ENCODE measurements at regions not wholly inside any gene's neighbourhood (a gene's known extent, or its start where the extent isn't known, plus 50 kb on each side); places are given as distances from the start of the nearest gene placed in this dataset.
A peak's percentile ranks its signal among the peaks of the same experiment; 100 is the strongest.
"Not testable (repeated sequence)": the region's sequence is repeated elsewhere in the genome, so short reads cannot be mapped to it uniquely, and the experiment has no call there.

GRCh38 chr1:143905214-143906179 lies 66.3 kb downstream of the FAM72C start:
- not testable (repeated sequence) for H2BK12ac ChIP-seq (ENCODE audit: low read length); H3K4me3 ChIP-seq (ENCODE audit: low read depth, low read length); H3K36me3 ChIP-seq (ENCODE audit: control insufficient read depth in 1 of 2, insufficient read depth in 2 of 2, low read length in 2 of 2); H3K23ac ChIP-seq (ENCODE audit: low read length); H4K8ac ChIP-seq (ENCODE audit: low read depth, low read length); H3K18ac ChIP-seq (ENCODE audit: low read length); H3K4ac ChIP-seq (ENCODE audit: low read depth, low read length); H4K91ac ChIP-seq (ENCODE audit: low read depth, low read length); H3K79me2 ChIP-seq (ENCODE audit: control insufficient read depth, insufficient read depth, low read length, poor library complexity); H3K4me1 ChIP-seq (ENCODE audit: control insufficient read depth in 1 of 2, insufficient read depth in 2 of 2, low read length in 2 of 2); H3K27ac ChIP-seq (ENCODE audit: low read depth, low read length); H3K9me3 ChIP-seq (ENCODE audit: insufficient read depth, low read depth, low read length); H4K12ac ChIP-seq (ENCODE audit: low read depth, low read length); H3K79me1 ChIP-seq (ENCODE audit: low read length); H2AK5ac ChIP-seq (ENCODE audit: low read length); H3K4me2 ChIP-seq (ENCODE audit: low read length); H2BK5ac ChIP-seq (ENCODE audit: low read depth, low read length, poor library complexity); H3K27me3 ChIP-seq (ENCODE audit: insufficient read depth, low read length); H2AFZ ChIP-seq (ENCODE audit: insufficient read depth, low read length, poor library complexity); H3K14ac ChIP-seq (ENCODE audit: low read length); H2BK120ac ChIP-seq (ENCODE audit: insufficient read depth, low read length, poor library complexity); H3K9ac ChIP-seq (ENCODE audit: low read length)
- peak in 1 of 2 donors; percentile 4 for DNase-seq
- WGBS (ENCODE audit: extremely low coverage, insufficient coverage, insufficient read length) = no CpG with 5 or more reads among the region's 62 CpGs

- H4K12ac ChIP-seq (ENCODE audit: low read depth, low read length); H2AK5ac ChIP-seq (ENCODE audit: low read length); H3K27ac ChIP-seq (ENCODE audit: low read depth, low read length); H2BK12ac ChIP-seq (ENCODE audit: low read length); H3K9ac ChIP-seq (ENCODE audit: low read length); H3K9me3 ChIP-seq (ENCODE audit: insufficient read depth, low read depth, low read length); H3K14ac ChIP-seq (ENCODE audit: low read length); H3K4me2 ChIP-seq (ENCODE audit: low read length); H4K8ac ChIP-seq (ENCODE audit: low read depth, low read length); H3K36me3 ChIP-seq (ENCODE audit: control insufficient read depth in 1 of 2, insufficient read depth in 2 of 2, low read length in 2 of 2); H2BK5ac ChIP-seq (ENCODE audit: low read depth, low read length, poor library complexity); H3K4ac ChIP-seq (ENCODE audit: low read depth, low read length); H2BK120ac ChIP-seq (ENCODE audit: insufficient read depth, low read length, poor library complexity); H3K23ac ChIP-seq (ENCODE audit: low read length); H4K91ac ChIP-seq (ENCODE audit: low read depth, low read length); H3K79me2 ChIP-seq (ENCODE audit: control insufficient read depth, insufficient read depth, low read length, poor library complexity); H2AFZ ChIP-seq (ENCODE audit: insufficient read depth, low read length, poor library complexity); H3K79me1 ChIP-seq (ENCODE audit: low read length); H3K27me3 ChIP-seq (ENCODE audit: insufficient read depth, low read length); H3K18ac ChIP-seq (ENCODE audit: low read length); H3K4me1 ChIP-seq (ENCODE audit: control insufficient read depth in 1 of 2, insufficient read depth in 2 of 2, low read length in 2 of 2); H3K4me3 ChIP-seq (ENCODE audit: low read depth, low read length); DNase-seq: not testable (repeated sequence)
- no CpG with 5 or more reads among the region's 12 CpGs for WGBS (ENCODE audit: extremely low coverage, insufficient coverage, insufficient read length)
Observed at GRCh38 chr1:143904622-143904979, 67.2 kb downstream of the FAM72C start.

GRCh38 chr1:143903899-143904621 lies 67.7 kb downstream of the FAM72C start:
- H2AK5ac ChIP-seq (ENCODE audit: low read length); H4K12ac ChIP-seq (ENCODE audit: low read depth, low read length); H3K4ac ChIP-seq (ENCODE audit: low read depth, low read length); H2BK120ac ChIP-seq (ENCODE audit: insufficient read depth, low read length, poor library complexity); H3K36me3 ChIP-seq (ENCODE audit: control insufficient read depth in 1 of 2, insufficient read depth in 2 of 2, low read length in 2 of 2); H3K18ac ChIP-seq (ENCODE audit: low read length); H3K9ac ChIP-seq (ENCODE audit: low read length); H3K79me2 ChIP-seq (ENCODE audit: control insufficient read depth, insufficient read depth, low read length, poor library complexity); H3K27me3 ChIP-seq (ENCODE audit: insufficient read depth, low read length); H3K4me2 ChIP-seq (ENCODE audit: low read length); H3K79me1 ChIP-seq (ENCODE audit: low read length); H3K23ac ChIP-seq (ENCODE audit: low read length); H2BK12ac ChIP-seq (ENCODE audit: low read length); H3K14ac ChIP-seq (ENCODE audit: low read length); H3K4me1 ChIP-seq (ENCODE audit: control insufficient read depth in 1 of 2, insufficient read depth in 2 of 2, low read length in 2 of 2); H3K4me3 ChIP-seq (ENCODE audit: low read depth, low read length); H3K9me3 ChIP-seq (ENCODE audit: insufficient read depth, low read depth, low read length); H4K91ac ChIP-seq (ENCODE audit: low read depth, low read length); H2BK5ac ChIP-seq (ENCODE audit: low read depth, low read length, poor library complexity); H2AFZ ChIP-seq (ENCODE audit: insufficient read depth, low read length, poor library complexity); H3K27ac ChIP-seq (ENCODE audit: low read depth, low read length); H4K8ac ChIP-seq (ENCODE audit: low read depth, low read length): not testable (repeated sequence)
- WGBS (ENCODE audit: extremely low coverage, insufficient coverage, insufficient read length) = no CpG with 5 or more reads among the region's 48 CpGs
- peak in 1 of 2 donors; percentile 23 for DNase-seq

GRCh38 chr1:143896377-143896776 lies 75.4 kb downstream of the FAM72C start:
- no CpG with 5 or more reads among the region's 1 CpG for WGBS (ENCODE audit: extremely low coverage, insufficient coverage, insufficient read length)
- H3K9ac ChIP-seq (ENCODE audit: low read length); H3K4me1 ChIP-seq (ENCODE audit: control insufficient read depth in 1 of 2, insufficient read depth in 2 of 2, low read length in 2 of 2); H3K4me3 ChIP-seq (ENCODE audit: low read depth, low read length); H3K23ac ChIP-seq (ENCODE audit: low read length); H3K27ac ChIP-seq (ENCODE audit: low read depth, low read length); H2BK12ac ChIP-seq (ENCODE audit: low read length); H2BK5ac ChIP-seq (ENCODE audit: low read depth, low read length, poor library complexity); H4K12ac ChIP-seq (ENCODE audit: low read depth, low read length); H2AK5ac ChIP-seq (ENCODE audit: low read length); H3K36me3 ChIP-seq (ENCODE audit: control insufficient read depth in 1 of 2, insufficient read depth in 2 of 2, low read length in 2 of 2); H3K4ac ChIP-seq (ENCODE audit: low read depth, low read length); H4K8ac ChIP-seq (ENCODE audit: low read depth, low read length); H2BK120ac ChIP-seq (ENCODE audit: insufficient read depth, low read length, poor library complexity); H3K79me2 ChIP-seq (ENCODE audit: control insufficient read depth, insufficient read depth, low read length, poor library complexity); H3K18ac ChIP-seq (ENCODE audit: low read length); H3K4me2 ChIP-seq (ENCODE audit: low read length); DNase-seq; H2AFZ ChIP-seq (ENCODE audit: insufficient read depth, low read length, poor library complexity); H3K79me1 ChIP-seq (ENCODE audit: low read length); H3K27me3 ChIP-seq (ENCODE audit: insufficient read depth, low read length); H3K9me3 ChIP-seq (ENCODE audit: insufficient read depth, low read depth, low read length); H4K91ac ChIP-seq (ENCODE audit: low read depth, low read length); H3K14ac ChIP-seq (ENCODE audit: low read length): not testable (repeated sequence)

Data from trophoblast cell (in vitro differentiated cells and primary cell).